PC-3 (cell line): ENCODE measurements at regions not wholly inside any gene's neighbourhood (a gene's known extent, or its start where the extent isn't known, plus 50 kb on each side); places are given as distances from the start of the nearest gene placed in this dataset.

Experiments
- EZH2 ChIP-seq: fragments of 300-600 bp; sonication (generic); IDR thresholded peaks from one replicate; pipeline ENCODE4 v1.6.1; 2017; ENCODE audit warnings: antibody characterized with exemption, mild to moderate bottlenecking, low read length; ENCODE audit not compliant: unreplicated experiment
- TF ChIP-seq, protein P1 (sequence below): fragments of 300-600 bp; sonication (generic); conservative IDR thresholded peaks from 2 replicates; pipeline ENCODE4 v1.5.1; 2017; ENCODE audit warnings: antibody characterized with exemption, low read depth, mild to moderate bottlenecking, low read length

DNA sequence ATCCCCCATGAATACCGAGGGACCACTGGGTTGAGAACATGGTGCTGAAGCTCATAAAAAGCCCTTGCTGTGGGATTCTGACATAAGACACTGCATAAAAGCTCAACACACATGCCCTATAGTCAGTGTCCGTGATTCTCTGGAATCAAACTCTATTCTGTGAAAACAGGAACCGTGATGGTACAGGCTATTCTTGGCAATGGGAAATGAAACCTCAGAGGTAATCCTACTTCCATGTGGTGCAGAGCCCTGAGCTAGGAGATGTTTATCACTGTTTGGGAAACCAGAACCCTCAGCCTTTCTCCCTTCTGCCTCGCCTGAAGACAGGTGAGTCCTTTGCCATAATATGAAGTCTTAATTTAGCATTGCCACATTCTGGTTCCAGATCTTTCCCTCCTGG lies 80.8 kb upstream of the PRSS1 start:
- TF ChIP-seq EZH2, result no peak
- TF ChIP-seq, protein P1, sequence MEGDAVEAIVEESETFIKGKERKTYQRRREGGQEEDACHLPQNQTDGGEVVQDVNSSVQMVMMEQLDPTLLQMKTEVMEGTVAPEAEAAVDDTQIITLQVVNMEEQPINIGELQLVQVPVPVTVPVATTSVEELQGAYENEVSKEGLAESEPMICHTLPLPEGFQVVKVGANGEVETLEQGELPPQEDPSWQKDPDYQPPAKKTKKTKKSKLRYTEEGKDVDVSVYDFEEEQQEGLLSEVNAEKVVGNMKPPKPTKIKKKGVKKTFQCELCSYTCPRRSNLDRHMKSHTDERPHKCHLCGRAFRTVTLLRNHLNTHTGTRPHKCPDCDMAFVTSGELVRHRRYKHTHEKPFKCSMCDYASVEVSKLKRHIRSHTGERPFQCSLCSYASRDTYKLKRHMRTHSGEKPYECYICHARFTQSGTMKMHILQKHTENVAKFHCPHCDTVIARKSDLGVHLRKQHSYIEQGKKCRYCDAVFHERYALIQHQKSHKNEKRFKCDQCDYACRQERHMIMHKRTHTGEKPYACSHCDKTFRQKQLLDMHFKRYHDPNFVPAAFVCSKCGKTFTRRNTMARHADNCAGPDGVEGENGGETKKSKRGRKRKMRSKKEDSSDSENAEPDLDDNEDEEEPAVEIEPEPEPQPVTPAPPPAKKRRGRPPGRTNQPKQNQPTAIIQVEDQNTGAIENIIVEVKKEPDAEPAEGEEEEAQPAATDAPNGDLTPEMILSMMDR, result no peak
